ENCODE measurements at regions not wholly inside any gene's neighbourhood (a gene's known extent, or its start where the extent isn't known, plus 50 kb on each side); places are given as distances from the start of the nearest gene placed in this dataset.

- in situ Hi-C loops (cut with MboI), result no loop called here
- no peak for FAIRE-seq
- no peak for TF ChIP-seq CBX2 (IDR thresholded peaks at IDR 0.05; ENCODE audit: insufficient read depth, low read length, poor library complexity, severe bottlenecking)
- TF ChIP-seq, protein P1, sequence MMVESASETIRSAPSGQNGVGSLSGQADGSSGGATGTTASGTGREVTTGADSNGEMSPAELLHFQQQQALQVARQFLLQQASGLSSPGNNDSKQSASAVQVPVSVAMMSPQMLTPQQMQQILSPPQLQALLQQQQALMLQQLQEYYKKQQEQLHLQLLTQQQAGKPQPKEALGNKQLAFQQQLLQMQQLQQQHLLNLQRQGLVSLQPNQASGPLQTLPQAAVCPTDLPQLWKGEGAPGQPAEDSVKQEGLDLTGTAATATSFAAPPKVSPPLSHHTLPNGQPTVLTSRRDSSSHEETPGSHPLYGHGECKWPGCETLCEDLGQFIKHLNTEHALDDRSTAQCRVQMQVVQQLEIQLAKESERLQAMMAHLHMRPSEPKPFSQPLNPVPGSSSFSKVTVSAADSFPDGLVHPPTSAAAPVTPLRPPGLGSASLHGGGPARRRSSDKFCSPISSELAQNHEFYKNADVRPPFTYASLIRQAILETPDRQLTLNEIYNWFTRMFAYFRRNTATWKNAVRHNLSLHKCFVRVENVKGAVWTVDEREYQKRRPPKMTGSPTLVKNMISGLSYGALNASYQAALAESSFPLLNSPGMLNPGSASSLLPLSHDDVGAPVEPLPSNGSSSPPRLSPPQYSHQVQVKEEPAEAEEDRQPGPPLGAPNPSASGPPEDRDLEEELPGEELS (CRISPR knock-in tag; IDR thresholded peaks at IDR 0.05; ENCODE audit: borderline replicate concordance), result no peak
- no peak for TF ChIP-seq ZNF644 (tag; IDR thresholded peaks at IDR 0.05; ENCODE audit: low read depth)
- no peak for TF ChIP-seq ILF3 (IDR thresholded peaks at IDR 0.05; ENCODE audit: borderline replicate concordance)
- no peak for TF ChIP-seq CUX1 (CRISPR knock-in tag; IDR thresholded peaks at IDR 0.05)
- TF ChIP-seq NFRKB (IDR thresholded peaks at IDR 0.05; ENCODE audit: low read depth), result no peak
- TF ChIP-seq ZNF668 (CRISPR knock-in tag; IDR thresholded peaks at IDR 0.05), result no peak
- no peak for TF ChIP-seq ZNF143 (CRISPR knock-in tag; IDR thresholded peaks at IDR 0.05)
- no peak for TF ChIP-seq THRA (IDR thresholded peaks at IDR 0.05)
- TF ChIP-seq ZNF41 (CRISPR knock-in tag; conservative IDR thresholded peaks at IDR 0.05), result no peak
- no peak for TF ChIP-seq TAF7 (tag; IDR thresholded peaks at IDR 0.05)
Observed at GRCh38 chr6:102407886-102408741, 1014.6 kb downstream of the GRIK2 start.

More at GRCh38 chr6:102407886-102408741, 1014.6 kb downstream of the GRIK2 start:
- H4K20me1 ChIP-seq (replicated peaks; ENCODE audit: control insufficient read depth, insufficient read depth, low read length), result no peaks in the 10 kb centered on the region
- H2AFZ ChIP-seq (ENCODE audit: low read depth, low read length), result no peak overlapping the region
- CTCF ChIA-PET (ENCODE audit: low intra/inter-chr PET ratio), result no interaction called here
- intact Hi-C loops (cut with micrococcal nuclease), result no loop called here
- no peak overlapping the region for H3K9ac ChIP-seq (ENCODE audit: insufficient read depth in 1 of 2, low read depth in 2 of 2, low read length in 2 of 2)
- no peaks in the 10 kb centered on the region for H3K9me3 ChIP-seq (replicated peaks; ENCODE audit: control insufficient read depth, insufficient read depth, low read depth, low read length)
- ATAC-seq, result no peak
- H3K4me3 ChIP-seq, result no peak overlapping the region
- H3K4me2 ChIP-seq (ENCODE audit: insufficient read depth, low read length), result no peak overlapping the region
- no peak for DNase-seq (ENCODE audit: extremely low read depth in 1 of 4, low spot score in 3 of 4)
- H3K79me2 ChIP-seq (ENCODE audit: control insufficient read depth, insufficient read depth, low read length), result no peaks in the 10 kb centered on the region
- H3K27ac ChIP-seq (ENCODE audit: extremely low read depth, low read depth, low read length), result no peak overlapping the region
- no TSS peak for BruUV-seq (replicated peaks)
- no peaks in the 10 kb centered on the region for H3K36me3 ChIP-seq (ENCODE audit: control insufficient read depth, insufficient read depth, low read length)
- no peaks in the 10 kb centered on the region for H3K27me3 ChIP-seq (ENCODE audit: control insufficient read depth in 2 of 2, insufficient read depth in 2 of 2, low read length in 2 of 2)
- no peaks in the 10 kb centered on the region for H3K9me1 ChIP-seq (ENCODE audit: control insufficient read depth, insufficient read depth, low read length)
- POLR2A ChIA-PET, result no interaction called here
- WGBS (ENCODE audit: insufficient coverage, low coverage, missing lambda C conversion rate), result 8% methylated on average over 1 of the region's 4 CpGs
- H3K4me1 ChIP-seq (replicated peaks in 1 of 2; ENCODE audit: control insufficient read depth in 2 of 2, insufficient read depth in 2 of 2, low read length in 2 of 2), result no peaks in the 10 kb centered on the region
